ENCODE measurements at regions not wholly inside any gene's neighbourhood (a gene's known extent, or its start where the extent isn't known, plus 50 kb on each side); places are given as distances from the start of the nearest gene placed in this dataset.

DNA sequence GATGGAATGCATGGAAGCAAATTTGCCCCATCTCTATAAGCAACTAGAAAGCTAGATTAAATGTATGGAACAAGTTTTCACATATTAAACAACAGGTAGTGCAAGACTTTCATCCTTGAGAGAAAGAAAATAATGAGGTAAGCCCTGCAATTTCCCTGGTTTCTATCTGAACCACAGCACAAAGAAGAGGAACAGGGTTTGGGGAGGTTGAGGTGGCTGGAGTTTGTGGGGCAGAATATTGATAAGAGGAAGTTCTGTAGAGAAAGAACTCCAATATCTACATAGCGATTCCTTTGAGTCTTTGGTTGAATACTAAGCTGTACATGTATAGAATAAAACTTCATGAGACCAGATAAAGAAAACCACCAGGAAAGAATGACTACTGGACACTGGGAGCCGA lies 96.3 kb upstream of the CCND2 start:
- TF ChIP-seq HDAC6 (IDR thresholded peaks at IDR 0.05; ENCODE audit: unreplicated experiment), result no peak
- TF ChIP-seq STAT1 (conservative IDR thresholded peaks at IDR 0.05), result no peak
- no peak for TF ChIP-seq EZH2 (IDR thresholded peaks at IDR 0.05; ENCODE audit: borderline replicate concordance, control insufficient read depth, low read depth, low read length)
- TF ChIP-seq, protein P1, sequence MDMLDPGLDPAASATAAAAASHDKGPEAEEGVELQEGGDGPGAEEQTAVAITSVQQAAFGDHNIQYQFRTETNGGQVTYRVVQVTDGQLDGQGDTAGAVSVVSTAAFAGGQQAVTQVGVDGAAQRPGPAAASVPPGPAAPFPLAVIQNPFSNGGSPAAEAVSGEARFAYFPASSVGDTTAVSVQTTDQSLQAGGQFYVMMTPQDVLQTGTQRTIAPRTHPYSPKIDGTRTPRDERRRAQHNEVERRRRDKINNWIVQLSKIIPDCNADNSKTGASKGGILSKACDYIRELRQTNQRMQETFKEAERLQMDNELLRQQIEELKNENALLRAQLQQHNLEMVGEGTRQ (IDR thresholded peaks at IDR 0.05; ENCODE audit: borderline replicate concordance, low read depth, low read length), result no peak
